HL-60 (cell line): ENCODE measurements at regions not wholly inside any gene's neighbourhood (a gene's known extent, or its start where the extent isn't known, plus 50 kb on each side); places are given as distances from the start of the nearest gene placed in this dataset.
"Not testable (repeated sequence)": the region's sequence is repeated elsewhere in the genome, so short reads cannot be mapped to it uniquely, and the experiment has no call there.

Experiments
- DNase-seq, 2 experiments: peaks; one replicate each; pipeline ENCODE4 v3.0.0-alpha.2; 2010 to 2020; ENCODE audit warnings: low read depth in 1 of 2, low spot score in 1 of 2
- H3K27ac ChIP-seq: fragments of 250-450 bp; sonication (Bioruptor Pico); replicated peaks from 2 replicates; pipeline ENCODE4 v1.5.1; 2020; ENCODE audit warnings: mild to moderate bottlenecking, moderate library complexity
- H3K27me3 ChIP-seq: fragments of 250-450 bp; sonication (Bioruptor Pico); 2 replicates; pipeline ENCODE4 v1.5.1; 2021; ENCODE audit warnings: mild to moderate bottlenecking, moderate library complexity; ENCODE audit not compliant: insufficient read depth, poor library complexity, severe bottlenecking
- H3K4me3 ChIP-seq: replicated peaks from 2 replicates; pipeline ENCODE4 v1.5.1; 2011; ENCODE audit warnings: mild to moderate bottlenecking, control low read depth, low read length; ENCODE audit not compliant: insufficient read depth
- GABPA ChIP-seq: IDR thresholded peaks from 2 replicates; pipeline ENCODE4 v1.6.1; 2012; ENCODE audit warnings: low read depth
- POLR2AphosphoS5 ChIP-seq: IDR thresholded peaks from 2 replicates; pipeline ENCODE4 v1.6.1; 2012; ENCODE audit warnings: low read depth
- SPI1 ChIP-seq: IDR thresholded peaks from 2 replicates; pipeline ENCODE4 v1.6.1; 2012; ENCODE audit warnings: low read depth, mild to moderate bottlenecking, borderline replicate concordance
- TF ChIP-seq, protein P1 (sequence below): IDR thresholded peaks from one replicate; pipeline ENCODE4 v1.5.1; 2011; ENCODE audit warnings: low read length, control low read depth, inconsistent platforms; ENCODE audit not compliant: insufficient read depth
- TF ChIP-seq, protein P2 (sequence below): IDR thresholded peaks from 2 replicates; pipeline ENCODE4 v1.6.1; 2012; ENCODE audit warnings: low read depth; ENCODE audit not compliant: insufficient replicate concordance

DNA sequence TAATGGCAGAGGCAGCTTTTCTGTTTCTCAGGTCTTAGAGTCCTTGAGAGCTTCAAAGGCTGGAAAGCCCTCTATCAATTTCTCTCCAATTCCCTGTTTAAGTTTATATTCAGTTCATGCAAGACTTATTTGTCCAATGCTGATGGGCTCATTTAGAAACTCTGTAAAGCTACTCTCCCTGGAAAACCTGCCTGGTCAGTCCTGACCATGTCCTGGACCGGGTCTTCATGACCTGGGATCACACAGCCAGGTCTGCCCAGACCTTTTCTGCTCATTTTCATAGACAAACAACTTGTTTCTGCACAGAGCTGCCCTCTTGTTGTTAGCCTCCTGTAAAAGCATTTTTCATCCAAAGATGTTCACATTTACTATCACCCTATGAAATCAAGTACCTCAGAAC, 85.4 kb upstream of the TBCA start:
- no peaks in the 10 kb centered on the region for H3K27me3 ChIP-seq
- no peak for DNase-seq
- no peak overlapping the region for H3K27ac ChIP-seq
- TF ChIP-seq POLR2AphosphoS5 (no peak), SPI1 (no peak), GABPA (no peak)
- TF ChIP-seq, protein P1, sequence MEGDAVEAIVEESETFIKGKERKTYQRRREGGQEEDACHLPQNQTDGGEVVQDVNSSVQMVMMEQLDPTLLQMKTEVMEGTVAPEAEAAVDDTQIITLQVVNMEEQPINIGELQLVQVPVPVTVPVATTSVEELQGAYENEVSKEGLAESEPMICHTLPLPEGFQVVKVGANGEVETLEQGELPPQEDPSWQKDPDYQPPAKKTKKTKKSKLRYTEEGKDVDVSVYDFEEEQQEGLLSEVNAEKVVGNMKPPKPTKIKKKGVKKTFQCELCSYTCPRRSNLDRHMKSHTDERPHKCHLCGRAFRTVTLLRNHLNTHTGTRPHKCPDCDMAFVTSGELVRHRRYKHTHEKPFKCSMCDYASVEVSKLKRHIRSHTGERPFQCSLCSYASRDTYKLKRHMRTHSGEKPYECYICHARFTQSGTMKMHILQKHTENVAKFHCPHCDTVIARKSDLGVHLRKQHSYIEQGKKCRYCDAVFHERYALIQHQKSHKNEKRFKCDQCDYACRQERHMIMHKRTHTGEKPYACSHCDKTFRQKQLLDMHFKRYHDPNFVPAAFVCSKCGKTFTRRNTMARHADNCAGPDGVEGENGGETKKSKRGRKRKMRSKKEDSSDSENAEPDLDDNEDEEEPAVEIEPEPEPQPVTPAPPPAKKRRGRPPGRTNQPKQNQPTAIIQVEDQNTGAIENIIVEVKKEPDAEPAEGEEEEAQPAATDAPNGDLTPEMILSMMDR = no peak
- H3K4me3 ChIP-seq = no peak overlapping the region

DNA sequence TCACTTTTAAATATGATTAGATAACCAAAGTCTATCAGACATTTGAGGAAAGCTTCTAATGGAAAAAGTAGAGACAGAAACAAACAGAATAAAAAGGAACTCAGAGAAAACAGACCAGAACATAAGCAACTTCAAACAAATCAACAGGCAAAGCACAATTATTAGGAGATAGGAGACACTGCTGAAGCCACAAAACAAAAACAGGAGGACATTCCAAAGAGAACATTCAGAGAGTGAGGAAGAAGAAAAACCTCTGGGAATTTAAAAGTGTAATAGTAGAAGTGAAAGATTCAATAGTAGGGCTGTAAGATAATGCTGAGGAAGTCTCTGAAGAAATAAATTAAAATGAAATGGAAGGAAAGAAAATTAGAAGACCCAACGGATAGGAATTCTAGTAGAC, 83.2 kb upstream of the TBCA start:
- no peak for DNase-seq
- H3K27ac ChIP-seq = no peak overlapping the region
- TF ChIP-seq, protein P1 = no peak
- TF ChIP-seq SPI1 = no peak
- TF ChIP-seq, protein P2, sequence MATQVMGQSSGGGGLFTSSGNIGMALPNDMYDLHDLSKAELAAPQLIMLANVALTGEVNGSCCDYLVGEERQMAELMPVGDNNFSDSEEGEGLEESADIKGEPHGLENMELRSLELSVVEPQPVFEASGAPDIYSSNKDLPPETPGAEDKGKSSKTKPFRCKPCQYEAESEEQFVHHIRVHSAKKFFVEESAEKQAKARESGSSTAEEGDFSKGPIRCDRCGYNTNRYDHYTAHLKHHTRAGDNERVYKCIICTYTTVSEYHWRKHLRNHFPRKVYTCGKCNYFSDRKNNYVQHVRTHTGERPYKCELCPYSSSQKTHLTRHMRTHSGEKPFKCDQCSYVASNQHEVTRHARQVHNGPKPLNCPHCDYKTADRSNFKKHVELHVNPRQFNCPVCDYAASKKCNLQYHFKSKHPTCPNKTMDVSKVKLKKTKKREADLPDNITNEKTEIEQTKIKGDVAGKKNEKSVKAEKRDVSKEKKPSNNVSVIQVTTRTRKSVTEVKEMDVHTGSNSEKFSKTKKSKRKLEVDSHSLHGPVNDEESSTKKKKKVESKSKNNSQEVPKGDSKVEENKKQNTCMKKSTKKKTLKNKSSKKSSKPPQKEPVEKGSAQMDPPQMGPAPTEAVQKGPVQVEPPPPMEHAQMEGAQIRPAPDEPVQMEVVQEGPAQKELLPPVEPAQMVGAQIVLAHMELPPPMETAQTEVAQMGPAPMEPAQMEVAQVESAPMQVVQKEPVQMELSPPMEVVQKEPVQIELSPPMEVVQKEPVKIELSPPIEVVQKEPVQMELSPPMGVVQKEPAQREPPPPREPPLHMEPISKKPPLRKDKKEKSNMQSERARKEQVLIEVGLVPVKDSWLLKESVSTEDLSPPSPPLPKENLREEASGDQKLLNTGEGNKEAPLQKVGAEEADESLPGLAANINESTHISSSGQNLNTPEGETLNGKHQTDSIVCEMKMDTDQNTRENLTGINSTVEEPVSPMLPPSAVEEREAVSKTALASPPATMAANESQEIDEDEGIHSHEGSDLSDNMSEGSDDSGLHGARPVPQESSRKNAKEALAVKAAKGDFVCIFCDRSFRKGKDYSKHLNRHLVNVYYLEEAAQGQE = no peak
- TF ChIP-seq POLR2AphosphoS5 = no peak
- no peak for TF ChIP-seq GABPA
- H3K4me3 ChIP-seq = no peak overlapping the region
- no peaks in the 10 kb centered on the region for H3K27me3 ChIP-seq

DNA sequence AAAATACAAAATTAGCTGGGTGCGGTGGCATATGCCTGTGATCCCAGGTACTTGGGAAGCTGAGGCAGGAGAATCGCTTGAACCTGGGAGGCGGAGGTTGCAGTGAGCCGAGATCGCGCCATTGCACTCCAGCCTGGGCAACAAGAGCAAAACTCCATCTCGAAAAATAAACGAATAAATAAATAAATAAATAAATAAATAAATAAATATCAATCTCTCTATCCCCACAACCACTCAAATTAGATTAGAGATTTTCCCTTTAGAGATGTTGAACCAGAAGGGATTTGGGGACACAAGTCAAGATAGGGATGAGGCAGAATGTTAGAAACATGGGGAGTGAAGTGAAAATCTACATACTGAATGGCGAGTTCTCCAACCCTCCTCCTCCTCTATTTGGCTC, 82.5 kb upstream of the TBCA start:
- not testable (repeated sequence) for H3K27me3 ChIP-seq, H3K4me3 ChIP-seq, H3K27ac ChIP-seq, DNase-seq

DNA sequence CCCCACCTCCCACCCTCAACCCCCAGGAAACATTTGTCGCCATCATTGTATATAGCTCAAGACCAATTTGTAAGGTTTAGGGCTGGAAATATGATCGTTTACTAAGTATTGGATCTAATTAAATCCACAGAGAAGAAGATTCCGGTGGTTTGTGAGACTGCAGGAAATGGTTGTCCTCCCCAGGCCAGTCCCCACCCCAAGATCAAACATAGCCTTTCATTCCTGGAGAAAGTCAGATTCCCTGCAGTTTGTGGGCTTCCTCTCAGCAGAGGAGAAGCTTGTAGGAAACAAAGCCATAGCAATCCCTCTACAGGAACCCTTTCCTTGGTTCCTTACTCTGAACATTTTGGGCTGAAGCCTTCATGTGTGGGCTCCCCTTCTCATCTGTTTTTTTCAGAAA, 79.2 kb upstream of the TBCA start:
- no peaks in the 10 kb centered on the region for H3K27me3 ChIP-seq
- DNase-seq = no peak
- no peak overlapping the region for H3K4me3 ChIP-seq
- TF ChIP-seq SPI1 (no peak), GABPA (no peak), POLR2AphosphoS5 (no peak)
- TF ChIP-seq, protein P2 = no peak
- TF ChIP-seq, protein P1 = no peak
- H3K27ac ChIP-seq = no peak overlapping the region
